ENCODE measurements at regions not wholly inside any gene's neighbourhood (a gene's known extent, or its start where the extent isn't known, plus 50 kb on each side); places are given as distances from the start of the nearest gene placed in this dataset.
"Not testable (repeated sequence)": the region's sequence is repeated elsewhere in the genome, so short reads cannot be mapped to it uniquely, and the experiment has no call there.

GRCh38 chr14:96717116-96717515 is 80.1 kb upstream of the VRK1 start:
- intact Hi-C loops (cut with DNase I; ENCODE audit: low total_unique reads): no loop called here
- H3K27me3 ChIP-seq: peaks cover 0 to 9% of the 10 kb centered on the region in 2 donors
- no peak for DNase-seq (ENCODE audit: low spot score in 2 of 2)

GRCh38 chr14:96718407-96718806 is 78.8 kb upstream of the VRK1 start:
- no peaks in the 10 kb centered on the region for H3K36me3 ChIP-seq
- H3K4me3 ChIP-seq: no peak overlapping the region
- DNase-seq (ENCODE audit: low spot score in 2 of 2): no peak
- TF ChIP-seq POLR2AphosphoS5 (IDR thresholded peaks at IDR 0.05) (no peak), POLR2A (IDR thresholded peaks at IDR 0.05) (no peak), CTCF (IDR thresholded peaks at IDR 0.05) (no peak)
- H3K27ac ChIP-seq: no peak overlapping the region
- H3K27me3 ChIP-seq: peaks cover 0 to 9% of the 10 kb centered on the region in 2 donors
- H3K9me3 ChIP-seq: no peaks in the 10 kb centered on the region
- intact Hi-C loops (cut with DNase I; ENCODE audit: low total_unique reads): no loop called here
- no peaks in the 10 kb centered on the region for H3K4me1 ChIP-seq

More at GRCh38 chr14:96717116-96717515, 80.1 kb upstream of the VRK1 start:
- no peaks in the 10 kb centered on the region for H3K4me1 ChIP-seq
- H3K27ac ChIP-seq: no peak overlapping the region
- H3K4me3 ChIP-seq: no peak overlapping the region
- no peak for TF ChIP-seq POLR2A (IDR thresholded peaks at IDR 0.05)
- TF ChIP-seq POLR2AphosphoS5 (IDR thresholded peaks at IDR 0.05): no peak
- TF ChIP-seq CTCF (IDR thresholded peaks at IDR 0.05): no peak
- H3K9me3 ChIP-seq: no peaks in the 10 kb centered on the region
- no peaks in the 10 kb centered on the region for H3K36me3 ChIP-seq

GRCh38 chr14:96720702-96721101 is 76.5 kb upstream of the VRK1 start:
- DNase-seq (ENCODE audit: low spot score in 2 of 2); intact Hi-C loops (cut with DNase I; ENCODE audit: low total_unique reads): not testable (repeated sequence)
- H3K9me3 ChIP-seq: peaks cover 0 to 13% of the 10 kb centered on the region in 2 donors

GRCh38 chr14:96722736-96723135 is 74.4 kb upstream of the VRK1 start:
- Histone ChIP-seq H3K4me1 (no peaks in the 10 kb centered on the region), H3K36me3 (no peaks in the 10 kb centered on the region), H3K4me3 (no peak overlapping the region), H3K9me3 (peaks cover 0 to 13% of the 10 kb centered on the region in 2 donors), H3K27ac (no peak overlapping the region), H3K27me3 (no peaks in the 10 kb centered on the region)
- TF ChIP-seq POLR2A (IDR thresholded peaks at IDR 0.05) (no peak), CTCF (IDR thresholded peaks at IDR 0.05) (no peak), POLR2AphosphoS5 (IDR thresholded peaks at IDR 0.05) (no peak)
- intact Hi-C loops (cut with DNase I; ENCODE audit: low total_unique reads): no loop called here
- DNase-seq (ENCODE audit: low spot score in 2 of 2): no peak

More at GRCh38 chr14:96720702-96721101, 76.5 kb upstream of the VRK1 start:
- H3K36me3 ChIP-seq, H3K27me3 ChIP-seq, H3K4me3 ChIP-seq, H3K4me1 ChIP-seq, H3K27ac ChIP-seq: not testable (repeated sequence)

GRCh38 chr14:96723946-96724345 is 73.2 kb upstream of the VRK1 start:
- H3K36me3 ChIP-seq: no peaks in the 10 kb centered on the region
- H3K9me3 ChIP-seq: peaks cover 0 to 13% of the 10 kb centered on the region in 2 donors
- no peaks in the 10 kb centered on the region for H3K4me1 ChIP-seq
- TF ChIP-seq CTCF (IDR thresholded peaks at IDR 0.05) (no peak), POLR2A (IDR thresholded peaks at IDR 0.05) (no peak), POLR2AphosphoS5 (IDR thresholded peaks at IDR 0.05) (no peak)
- no peak overlapping the region for H3K4me3 ChIP-seq
- H3K27me3 ChIP-seq: no peaks in the 10 kb centered on the region
- H3K27ac ChIP-seq: no peak overlapping the region
- intact Hi-C loops (cut with DNase I; ENCODE audit: low total_unique reads): no loop called here
- no peak for DNase-seq (ENCODE audit: low spot score in 2 of 2)

GRCh38 chr14:96725232-96725631 is 72.0 kb upstream of the VRK1 start:
- TF ChIP-seq POLR2A (IDR thresholded peaks at IDR 0.05): no peak
- no peak for TF ChIP-seq POLR2AphosphoS5 (IDR thresholded peaks at IDR 0.05)
- no peak for TF ChIP-seq CTCF (IDR thresholded peaks at IDR 0.05)
- intact Hi-C loops (cut with DNase I; ENCODE audit: low total_unique reads): no loop called here
- no peak for DNase-seq (ENCODE audit: low spot score in 2 of 2)

More at GRCh38 chr14:96725232-96725631, 72.0 kb upstream of the VRK1 start:
- no peaks in the 10 kb centered on the region for H3K4me1 ChIP-seq
- H3K27ac ChIP-seq: no peak overlapping the region
- no peaks in the 10 kb centered on the region for H3K27me3 ChIP-seq
- H3K4me3 ChIP-seq: no peak overlapping the region
- peaks cover 0 to 13% of the 10 kb centered on the region in 2 donors for H3K9me3 ChIP-seq
- no peaks in the 10 kb centered on the region for H3K36me3 ChIP-seq
